Natural killer cell treated with Interleukin-12 subunit alpha and Interleukin-12 subunit beta and Interleukin-15 and Interleukin-18, amount 100 ng/mL, for 72 hours (primary cell): ENCODE measurements at regions not wholly inside any gene's neighbourhood (a gene's known extent, or its start where the extent isn't known, plus 50 kb on each side); places are given as distances from the start of the nearest gene placed in this dataset.
"Not testable (repeated sequence)": the region's sequence is repeated elsewhere in the genome, so short reads cannot be mapped to it uniquely, and the experiment has no call there.

Experiments
- ATAC-seq, 2 donors: fragments of 150-1000 bp; cut with Tn5 transposase in 1 of 2; sonication (Bioruptor Pico), chemical (Tn5 transposase) in 1 of 2; 2 replicates each; pipeline ENCODE4 v1.10.0; 2021
- DNase-seq: peaks from one replicate; pipeline ENCODE4 v3.0.0; 2022; ENCODE audit warnings: low spot score
- H3K27ac Mint-ChIP-seq, 2 donors: 1 replicate in 1 of 2; 2 replicates in 1 of 2; pipeline ENCODE4 v1.8.0; 2022; ENCODE audit warnings: mixed read lengths in 2 of 2, mild to moderate bottlenecking in 1 of 2, moderate library complexity in 1 of 2
- H3K27me3 Mint-ChIP-seq, 2 donors: 1 replicate in 1 of 2; 2 replicates in 1 of 2; pipeline ENCODE4 v1.8.0; 2022; ENCODE audit warnings: mixed read lengths in 2 of 2
- H3K36me3 Mint-ChIP-seq: one replicate; pipeline ENCODE4 v1.8.0; 2022; ENCODE audit warnings: mixed read lengths
- H3K4me1 Mint-ChIP-seq, 2 donors: 1 replicate in 1 of 2; 2 replicates in 1 of 2; pipeline ENCODE4 v1.8.0; 2022; ENCODE audit warnings: low read depth in 2 of 2, mixed read lengths in 2 of 2, mild to moderate bottlenecking in 1 of 2
- H3K4me3 Mint-ChIP-seq: one replicate; pipeline ENCODE4 v1.8.0; 2022; ENCODE audit warnings: mixed read lengths
- H3K9me3 Mint-ChIP-seq: 2 replicates; pipeline ENCODE4 v1.8.0; 2022; ENCODE audit warnings: mixed read lengths

DNA sequence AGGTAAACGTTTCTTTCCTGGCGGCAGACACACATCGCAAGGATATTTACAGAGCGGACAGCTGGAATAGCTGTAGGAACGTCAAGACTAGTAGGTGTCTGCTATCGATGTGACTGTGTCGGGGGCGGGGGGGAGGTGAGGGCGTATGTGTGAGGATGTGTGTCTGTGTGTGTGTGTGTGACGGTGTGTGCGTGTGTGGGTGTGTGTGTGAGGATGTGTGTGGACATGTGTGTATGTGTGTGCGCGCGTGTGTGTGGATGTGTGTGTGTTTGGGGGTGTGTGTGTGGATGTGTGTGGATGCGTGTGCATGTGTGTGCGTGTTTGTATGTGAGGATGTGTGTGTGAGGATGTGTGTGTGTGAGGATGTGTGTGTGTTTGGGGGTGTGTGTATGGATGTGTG lies 55.4 kb downstream of the PNMA6F start:
- H3K36me3 Mint-ChIP-seq, H3K27me3 Mint-ChIP-seq, DNase-seq, H3K4me1 Mint-ChIP-seq, H3K4me3 Mint-ChIP-seq, H3K27ac Mint-ChIP-seq, H3K9me3 Mint-ChIP-seq: not testable (repeated sequence)
- ATAC-seq, result peak in 1 of 2 donors; percentile 50

DNA sequence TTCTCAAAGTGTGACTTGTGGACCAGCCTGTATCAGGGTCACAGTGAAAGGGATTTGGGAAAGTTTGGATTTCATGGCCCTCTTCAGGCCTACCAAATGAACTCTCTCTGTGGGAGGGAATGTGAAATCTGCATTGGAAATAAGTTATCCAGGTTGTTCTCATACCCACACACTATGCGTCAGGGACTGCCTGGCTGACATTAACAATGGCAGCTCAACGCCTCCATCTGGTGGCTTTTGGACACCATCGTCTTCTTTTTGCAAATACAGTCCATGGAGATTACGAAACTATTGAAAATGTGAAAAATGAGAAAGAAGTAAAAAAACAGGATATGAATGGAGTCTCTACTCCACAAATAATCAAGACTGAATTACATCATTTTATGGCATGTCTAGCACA lies 61.1 kb downstream of the PNMA6F start:
- H3K4me1 Mint-ChIP-seq, H3K27ac Mint-ChIP-seq, H3K27me3 Mint-ChIP-seq, DNase-seq, H3K36me3 Mint-ChIP-seq, H3K4me3 Mint-ChIP-seq, H3K9me3 Mint-ChIP-seq, ATAC-seq: not testable (repeated sequence)

DNA sequence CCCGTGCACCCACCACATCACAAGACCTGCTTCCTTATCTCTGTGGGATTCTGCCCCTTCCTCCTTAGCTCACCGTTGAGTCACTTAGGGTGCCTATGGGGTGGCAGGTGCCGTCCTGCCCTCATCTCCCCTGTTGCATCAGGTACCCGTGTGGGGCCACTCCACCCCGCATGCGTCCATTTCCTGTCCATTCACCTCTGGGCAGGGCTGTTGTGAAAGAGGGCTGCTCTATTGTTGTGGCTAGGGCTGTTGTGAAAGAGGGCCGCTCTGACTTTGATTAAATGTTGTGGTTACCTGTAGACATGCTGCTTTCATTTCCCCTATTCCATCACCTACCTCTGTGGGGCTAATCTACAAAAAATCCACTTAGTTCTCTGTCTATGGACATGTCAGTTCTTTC lies 68.3 kb downstream of the PNMA6F start:
- H3K9me3 Mint-ChIP-seq, H3K27me3 Mint-ChIP-seq, H3K36me3 Mint-ChIP-seq, H3K4me3 Mint-ChIP-seq, H3K4me1 Mint-ChIP-seq, DNase-seq, ATAC-seq, H3K27ac Mint-ChIP-seq: not testable (repeated sequence)

DNA sequence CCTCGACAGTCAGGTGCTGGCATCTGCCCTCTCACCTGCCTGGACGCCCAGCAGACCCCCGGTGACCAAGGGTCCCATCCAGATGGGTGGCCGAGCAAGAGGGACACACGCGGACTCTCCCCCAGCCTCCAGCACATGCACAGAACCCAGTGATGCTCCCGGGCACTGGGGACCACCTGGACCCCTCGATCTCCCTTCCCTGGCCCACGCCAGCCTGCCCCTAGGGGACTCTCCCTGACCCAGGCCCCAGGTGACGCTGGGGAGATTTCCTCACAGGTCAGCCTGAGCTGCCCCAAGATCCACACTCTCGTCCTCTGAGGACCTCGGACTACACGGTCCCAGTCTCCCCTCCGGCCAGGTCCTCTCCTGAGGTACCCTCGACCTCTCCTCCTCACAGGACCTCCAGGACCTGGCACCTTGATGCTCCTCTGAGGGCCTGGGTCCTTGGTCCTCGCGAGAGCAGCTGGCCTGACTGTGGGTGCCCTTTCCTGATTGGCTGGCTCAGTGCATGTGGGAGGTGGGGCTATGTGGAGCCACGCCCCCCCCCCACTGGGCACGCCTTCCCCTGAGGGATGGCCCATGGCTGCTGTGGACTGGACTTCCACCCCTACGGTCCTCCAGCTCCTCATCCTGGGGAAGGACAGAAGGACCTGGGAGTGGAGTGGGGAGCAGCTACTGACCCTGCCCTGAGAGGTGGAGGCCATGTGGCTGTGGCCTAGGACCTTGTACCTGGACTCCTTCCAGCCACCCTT lies 69.0 kb downstream of the PNMA6F start:
- not testable (repeated sequence) for H3K9me3 Mint-ChIP-seq, DNase-seq, H3K4me1 Mint-ChIP-seq, H3K4me3 Mint-ChIP-seq, H3K27me3 Mint-ChIP-seq, H3K27ac Mint-ChIP-seq, H3K36me3 Mint-ChIP-seq
- ATAC-seq, result peak in 1 of 2 donors; percentile 62

DNA sequence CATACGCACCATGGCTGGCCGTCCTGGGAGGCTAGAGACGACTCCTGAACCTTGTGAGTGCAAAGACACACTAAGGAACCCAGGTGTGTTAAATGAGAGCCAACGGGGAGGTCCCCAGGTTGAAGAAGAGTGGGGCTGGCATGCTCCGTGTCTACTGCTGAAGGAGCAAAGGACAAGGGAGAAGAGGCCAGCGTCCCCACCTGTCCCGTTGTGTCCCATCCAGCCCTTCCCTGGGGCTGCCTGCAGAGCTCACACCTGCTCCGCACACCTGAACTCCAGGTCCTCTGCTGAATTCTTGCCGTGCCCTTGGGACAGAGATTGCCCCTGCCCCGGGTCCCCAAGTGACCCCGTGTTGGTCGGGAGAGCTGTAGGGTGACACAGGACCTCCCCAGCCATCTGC lies 69.6 kb downstream of the PNMA6F start:
- H3K27me3 Mint-ChIP-seq, DNase-seq, H3K27ac Mint-ChIP-seq, H3K36me3 Mint-ChIP-seq, H3K9me3 Mint-ChIP-seq, H3K4me3 Mint-ChIP-seq, H3K4me1 Mint-ChIP-seq: not testable (repeated sequence)
- ATAC-seq, result peak in 1 of 2 donors; percentile 59

DNA sequence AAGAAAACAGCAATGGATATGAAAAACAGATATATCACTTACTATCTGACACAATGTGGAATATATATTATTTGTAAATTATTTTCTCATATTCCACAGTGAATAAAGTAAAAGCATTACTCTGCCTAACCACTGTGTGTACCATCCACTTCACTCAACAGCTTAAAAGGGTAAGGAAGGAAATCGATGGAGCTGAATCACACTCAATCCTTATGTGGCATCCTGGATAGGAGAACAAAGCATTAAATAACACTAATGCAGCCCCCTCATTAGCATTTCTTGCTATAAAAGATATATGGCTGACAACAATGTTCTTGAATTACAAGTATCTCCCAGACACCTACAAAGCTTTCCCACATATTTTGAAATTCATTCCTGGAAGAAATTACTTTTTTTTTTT lies 70.8 kb downstream of the PNMA6F start:
- not testable (repeated sequence) for H3K4me3 Mint-ChIP-seq, H3K9me3 Mint-ChIP-seq, H3K36me3 Mint-ChIP-seq, ATAC-seq, H3K27ac Mint-ChIP-seq, H3K4me1 Mint-ChIP-seq, H3K27me3 Mint-ChIP-seq, DNase-seq

DNA sequence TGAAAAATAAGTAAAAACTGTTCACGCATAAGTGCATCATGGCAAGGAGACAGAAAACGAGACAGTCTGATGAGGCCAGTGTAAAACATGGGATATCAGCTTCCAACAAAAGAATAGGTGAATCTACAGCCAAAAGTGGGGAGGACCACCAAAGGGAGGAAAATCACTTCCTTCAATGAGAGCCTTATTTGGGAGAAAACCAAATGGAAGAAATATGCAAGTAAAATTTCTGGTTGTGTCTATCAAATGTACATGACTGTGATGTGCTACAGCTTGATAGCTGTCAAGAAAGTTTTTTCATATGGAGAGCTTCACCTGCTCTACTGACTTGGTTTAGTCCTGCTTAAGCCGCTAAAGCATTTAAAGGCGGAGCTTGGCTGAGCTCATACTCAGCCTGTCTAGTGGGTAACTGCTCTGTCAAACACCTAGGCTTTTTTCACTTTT lies 66.2 kb downstream of the MAGEA1 start:
- H3K27ac Mint-ChIP-seq, result no peak overlapping the region
- no peaks in the 10 kb centered on the region for H3K4me1 Mint-ChIP-seq
- no peak overlapping the region for H3K4me3 Mint-ChIP-seq
- peaks cover 16 to 20% of the 10 kb centered on the region in 2 donors for H3K27me3 Mint-ChIP-seq
- no peaks in the 10 kb centered on the region for H3K36me3 Mint-ChIP-seq
- no peaks in the 10 kb centered on the region for H3K9me3 Mint-ChIP-seq
- ATAC-seq (no peak), DNase-seq (no peak)

DNA sequence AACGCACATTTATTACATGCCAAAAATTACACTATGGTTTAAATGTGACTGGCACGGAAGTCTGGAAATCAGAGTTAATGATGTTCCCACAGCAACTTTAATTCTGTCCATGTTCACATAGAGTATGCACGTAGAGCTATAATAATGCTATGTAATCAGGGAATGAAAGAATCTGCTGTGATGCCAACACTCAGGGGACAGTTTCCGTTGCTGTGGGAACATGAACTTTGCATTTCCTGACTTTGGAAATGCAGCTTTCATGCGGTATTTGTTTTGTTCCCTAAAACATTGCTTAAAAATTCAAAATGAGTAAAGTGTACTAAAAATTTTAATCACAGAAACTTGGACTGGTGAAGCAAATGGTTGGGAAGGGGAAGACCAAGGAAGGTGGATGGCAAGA lies 65.7 kb downstream of the MAGEA1 start:
- no peak for DNase-seq
- Mint-ChIP-seq H3K4me1 (no peaks in the 10 kb centered on the region), H3K27me3 (peaks cover 21 to 25% of the 10 kb centered on the region in 2 donors), H3K36me3 (no peaks in the 10 kb centered on the region), H3K4me3 (no peak overlapping the region), H3K9me3 (no peaks in the 10 kb centered on the region), H3K27ac (no peak overlapping the region)
- ATAC-seq, result no peak

DNA sequence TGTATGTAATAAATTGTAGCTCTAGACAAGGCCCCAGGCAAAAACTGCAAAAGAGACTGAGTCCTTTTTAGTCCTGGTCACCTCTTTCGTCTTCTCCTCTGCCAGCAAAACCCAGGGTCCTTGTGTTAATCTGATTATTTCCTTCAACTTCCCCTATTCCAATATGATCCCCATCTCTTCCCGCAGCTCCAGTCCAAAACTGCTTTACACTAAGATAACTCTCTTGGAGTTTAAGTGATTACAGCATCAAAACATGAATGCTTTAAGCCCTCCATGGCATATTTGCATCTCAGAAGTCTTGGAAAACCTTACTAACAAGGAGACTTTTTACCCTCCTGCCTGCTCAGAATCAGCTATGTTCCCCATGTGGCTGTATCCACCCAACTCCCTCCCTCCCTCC lies 59.3 kb downstream of the MAGEA1 start:
- H3K9me3 Mint-ChIP-seq, result no peaks in the 10 kb centered on the region
- H3K36me3 Mint-ChIP-seq, result no peaks in the 10 kb centered on the region
- DNase-seq, result no peak
- H3K27ac Mint-ChIP-seq, result no peak overlapping the region
- no peak overlapping the region for H3K4me3 Mint-ChIP-seq
- ATAC-seq, result no peak
- peaks cover 37 to 40% of the 10 kb centered on the region in 2 donors for H3K27me3 Mint-ChIP-seq
- H3K4me1 Mint-ChIP-seq, result no peaks in the 10 kb centered on the region
